GM12875 (cell line): ENCODE measurements at regions not wholly inside any gene's neighbourhood (a gene's known extent, or its start where the extent isn't known, plus 50 kb on each side); places are given as distances from the start of the nearest gene placed in this dataset.
"Not testable (repeated sequence)": the region's sequence is repeated elsewhere in the genome, so short reads cannot be mapped to it uniquely, and the experiment has no call there.

ENCODE experiments used
- H3K4me3 ChIP-seq: one replicate; pipeline ENCODE4 v1.5.1; 2011; ENCODE audit warnings: low read depth, low read length, control low read depth
- CTCF ChIP-seq: IDR thresholded peaks from 2 replicates; pipeline ENCODE4 v1.5.1; 2011; ENCODE audit warnings: low read depth, mild to moderate bottlenecking, control low read depth, inconsistent platforms, low read length, moderate library complexity, borderline replicate concordance; ENCODE audit not compliant: insufficient read depth

DNA sequence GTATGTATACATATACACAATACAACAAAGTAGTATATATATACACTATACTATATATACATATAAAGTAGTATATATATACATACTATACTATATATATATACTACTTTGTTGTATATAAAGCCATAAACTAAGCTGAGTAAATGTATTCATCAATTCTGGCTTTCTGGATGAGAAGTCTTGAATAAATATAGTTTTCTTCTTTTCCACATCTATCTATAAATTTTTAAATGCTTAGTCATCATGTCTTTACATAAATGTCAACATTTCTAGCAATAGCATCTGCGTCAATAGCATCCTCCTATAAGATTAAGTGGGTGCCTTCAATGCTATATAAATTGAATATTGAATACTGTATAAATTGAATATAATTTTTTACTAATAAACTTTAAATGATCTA is 63.1 kb upstream of the COX7C start:
- no peak for TF ChIP-seq CTCF
- H3K4me3 ChIP-seq: no peak overlapping the region

DNA sequence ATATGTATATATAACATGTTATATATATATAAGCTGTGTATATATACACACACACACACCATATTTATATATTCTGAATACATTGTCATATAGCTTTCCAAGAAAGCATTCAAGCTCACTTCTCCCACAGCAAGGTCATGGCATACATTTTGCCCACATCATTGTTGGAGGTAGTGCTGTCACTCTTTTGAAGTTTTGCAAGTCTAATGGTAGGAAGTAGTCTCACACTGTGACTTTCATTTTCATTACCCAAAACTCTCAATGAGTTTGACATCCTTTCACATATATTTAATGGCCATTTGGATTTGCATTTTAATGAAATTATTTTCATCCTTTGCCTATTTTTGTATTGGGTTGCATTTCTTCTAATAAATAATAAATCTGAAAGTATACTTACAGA is 59.8 kb upstream of the COX7C start:
- no peak overlapping the region for H3K4me3 ChIP-seq
- no peak for TF ChIP-seq CTCF

GRCh38 chr5:86565197-86565789 is 52.4 kb upstream of the COX7C start:
- no peak for TF ChIP-seq CTCF
- H3K4me3 ChIP-seq: no peak overlapping the region

- not testable (repeated sequence) for H3K4me3 ChIP-seq
These were observed 51.7 kb upstream of the COX7C start for GRCh38 chr5:86566030-86566429.
